A549 (cell line): ENCODE measurements at regions not wholly inside any gene's neighbourhood (a gene's known extent, or its start where the extent isn't known, plus 50 kb on each side); places are given as distances from the start of the nearest gene placed in this dataset.
"Not testable (repeated sequence)": the region's sequence is repeated elsewhere in the genome, so short reads cannot be mapped to it uniquely, and the experiment has no call there.

Experiments
- ATAC-seq, 2 experiments: fragments of 200-7000 bp in 1 of 2; fragments of >200 bp in 1 of 2; cut with Nextera tagmentation in 1 of 2; cut with Tn5 transposase in 1 of 2; 3 replicates each; pipeline versions ENCODE4 v1.8.0 to v1.9.1; 2018 to 2020; ENCODE audit warnings: mild to moderate bottlenecking in 1 of 2, moderate library complexity in 1 of 2
- CTCF ChIA-PET: fragments of 300-600 bp; sonication (Branson Sonifier 250); formaldehyde crosslinking; extraction: SDS; loops from one replicate; lab custom pipeline; 2021; ENCODE audit warnings: antibody characterized with exemption, inconsistent platforms; lab: Yijun Ruan, JAX
- POLR2A ChIA-PET: fragments of 350-600 bp; formaldehyde crosslinking; extraction: SDS; loops from one replicate; lab custom pipeline; 2021; ENCODE audit warnings: antibody characterized with exemption, inconsistent platforms; lab: Yijun Ruan, JAX
- DNase-seq, 2 experiments: peaks; one replicate each; pipeline versions ENCODE4 v3.0.0 to v3.0.0-alpha.2; 2011 to 2016; ENCODE audit warnings: low read depth in 1 of 2, low spot score in 1 of 2
- FAIRE-seq: peaks from 2 replicates; lab custom pipeline; 2011; peaks lifted over from hg19 to GRCh38; lab: Jason Lieb, UNC
- H3K27ac ChIP-seq, 2 experiments: fragments of >200 bp; sonication (Bioruptor Twin); formaldehyde crosslinking; 3 replicates each; pipeline ENCODE4 v1.5.1; 2016 to 2017
- H3K4me1 ChIP-seq: fragments of >200 bp; sonication (Bioruptor Twin); formaldehyde crosslinking; 3 replicates; pipeline ENCODE4 v1.6.1; 2016
- H3K4me2 ChIP-seq: fragments of >200 bp; sonication (Bioruptor Twin); formaldehyde crosslinking; 3 replicates; pipeline ENCODE4 v1.6.1; 2016
- H3K4me3 ChIP-seq: fragments of >200 bp; sonication (Bioruptor Twin); formaldehyde crosslinking; 3 replicates; pipeline ENCODE4 v1.5.1; 2016
- H3K9me3 ChIP-seq: fragments of >200 bp; sonication (Bioruptor Twin); formaldehyde crosslinking; 3 replicates; pipeline ENCODE4 v1.6.1; 2016
- CBX8 ChIP-seq: fragments of 200-600 bp; sonication (generic); IDR thresholded peaks from 2 replicates; pipeline ENCODE4 v1.6.1; 2016
- CEBPB ChIP-seq, 2 experiments: fragments of >200 bp in 1 of 2; sonication (Bioruptor Twin) in 1 of 2; formaldehyde crosslinking in 1 of 2; IDR thresholded peaks; 2 replicates each; pipeline ENCODE4 v1.6.1; 2012 to 2016
- CHD4 ChIP-seq: fragments of 200-600 bp; sonication (generic); IDR thresholded peaks from 2 replicates; pipeline ENCODE4 v1.6.1; 2016; ENCODE audit warnings: antibody characterized with exemption, mild to moderate bottlenecking, borderline replicate concordance
- ESRRA ChIP-seq: fragments of 150-350 bp; IDR thresholded peaks from 2 replicates; pipeline ENCODE4 v1.6.1; 2014; ENCODE audit warnings: mild to moderate bottlenecking, low read length, borderline replicate concordance
- FOSB ChIP-seq: fragments of 250-450 bp; sonication (Bioruptor Pico); IDR thresholded peaks from 2 replicates; pipeline ENCODE4 v1.5.0; 2020; ENCODE audit warnings: mild to moderate bottlenecking, moderate library complexity
- HMGXB4 ChIP-seq: fragments of 250-450 bp; sonication (Bioruptor Pico); IDR thresholded peaks from 2 replicates; pipeline ENCODE4 v1.5.0; 2021; ENCODE audit warnings: mild to moderate bottlenecking, moderate library complexity, borderline replicate concordance
- HOXA7 ChIP-seq: fragments of 250-450 bp; sonication (Bioruptor Pico); IDR thresholded peaks from 2 replicates; pipeline ENCODE4 v1.5.0; 2020; ENCODE audit warnings: mild to moderate bottlenecking, moderate library complexity
- MAFK ChIP-seq: fragments of 450-650 bp; IDR thresholded peaks from 2 replicates; pipeline ENCODE4 v1.6.1; 2014; ENCODE audit not compliant: partially characterized antibody
- MAX ChIP-seq: IDR thresholded peaks from 2 replicates; pipeline ENCODE4 v1.6.1; 2012
- MAZ ChIP-seq: fragments of 150-350 bp; IDR thresholded peaks from 2 replicates; pipeline ENCODE4 v1.6.1; 2014; ENCODE audit warnings: antibody characterized with exemption, low read depth, low read length, borderline replicate concordance
- NPAS2 ChIP-seq: fragments of 250-450 bp; sonication (Bioruptor Pico); IDR thresholded peaks from 2 replicates; pipeline ENCODE4 v1.8.0; 2022; ENCODE audit warnings: mild to moderate bottlenecking, moderate library complexity, borderline replicate concordance
- RARB ChIP-seq: fragments of 250-450 bp; sonication (Bioruptor Pico); IDR thresholded peaks from 2 replicates; pipeline ENCODE4 v1.8.0; 2021; ENCODE audit warnings: mild to moderate bottlenecking, moderate library complexity
- RNF2 ChIP-seq: fragments of 200-600 bp; sonication (generic); IDR thresholded peaks from 2 replicates; pipeline ENCODE4 v1.6.1; 2016; ENCODE audit warnings: low read depth, mild to moderate bottlenecking, antibody characterized with exemption, moderate library complexity, borderline replicate concordance
- SREBF2 ChIP-seq: fragments of 450-650 bp; IDR thresholded peaks from 2 replicates; pipeline ENCODE4 v1.6.1; 2014; ENCODE audit warnings: mild to moderate bottlenecking, moderate library complexity
- TFCP2L1 ChIP-seq: fragments of 250-450 bp; sonication (Bioruptor Pico); IDR thresholded peaks from 2 replicates; pipeline ENCODE4 v1.5.0; 2021; ENCODE audit warnings: mild to moderate bottlenecking
- ZFP36 ChIP-seq: fragments of 450-650 bp; IDR thresholded peaks from 2 replicates; pipeline ENCODE4 v1.6.1; 2014; ENCODE audit warnings: borderline replicate concordance; ENCODE audit not compliant: partially characterized antibody
- WGBS: methylation state at CpG from one replicate; pipeline ENCODE4 v1.1.6; 2017; ENCODE audit errors: missing lambda C conversion rate; 5-methylcytosine and 5-hydroxymethylcytosine counted together

- Histone ChIP-seq H3K27ac (no peak overlapping the region), H3K9me3 (peaks cover 11% of the 10 kb centered on the region; the same call in 2 of the 3 replicates), H3K4me2 (no peak overlapping the region), H3K4me1 (no peaks in the 10 kb centered on the region), H3K4me3 (no peak overlapping the region)
- DNase-seq (no peak), FAIRE-seq (no peak), ATAC-seq (no peak)
- CTCF ChIA-PET, result interaction anchor here (1.7 kb wide), 1 partner anchor 15 kb away, joined by 9 read pairs; no protein-coding TSS in a partner anchor
- POLR2A ChIA-PET, result no interaction called here
- no peak for TF ChIP-seq RARB
- TF ChIP-seq NPAS2 (CRISPR knock-in tag), result no peak
- no peak for TF ChIP-seq TFCP2L1 (CRISPR knock-in tag)
- TF ChIP-seq ESRRA, result no peak
- no peak for TF ChIP-seq CBX8
Observed at GRCh38 chr21:32925098-32925497, 100.6 kb upstream of the OLIG2 start.

- POLR2A ChIA-PET, result no interaction called here
Observed at GRCh38 chr21:32929633-32930038, 96.1 kb upstream of the OLIG2 start.

GRCh38 chr21:32930673-32931072 is 95.1 kb upstream of the OLIG2 start:
- POLR2A ChIA-PET, result no interaction called here
- 56% methylated on average over 8 of the region's 8 CpGs for WGBS
- FAIRE-seq, result no peak

More at GRCh38 chr21:32929633-32930038, 96.1 kb upstream of the OLIG2 start:
- DNase-seq, result no peak
- Histone ChIP-seq H3K4me2 (no peak overlapping the region), H3K9me3 (peaks cover 11% of the 10 kb centered on the region; the same call in 2 of the 3 replicates), H3K4me1 (no peaks in the 10 kb centered on the region), H3K27ac (no peak overlapping the region), H3K4me3 (no peak overlapping the region)
- WGBS, result 39% methylated on average over 2 of the region's 2 CpGs
- ATAC-seq, result no peak
- FAIRE-seq, result no peak
- no peak for TF ChIP-seq HMGXB4 (CRISPR knock-in tag)
- CTCF ChIA-PET, result interaction anchor here (2.9 kb wide), 1 partner anchor 11 kb away, joined by 15 read pairs; no protein-coding TSS in a partner anchor

GRCh38 chr21:32934068-32934467 is 91.7 kb upstream of the OLIG2 start:
- ATAC-seq, H3K4me1 ChIP-seq, FAIRE-seq, H3K4me2 ChIP-seq, H3K27ac ChIP-seq, H3K4me3 ChIP-seq, H3K9me3 ChIP-seq, DNase-seq, POLR2A ChIA-PET: not testable (repeated sequence)
- whole genome bisulfite sequencing, result 76% methylated on average over 14 of the region's 14 CpGs
- CTCF ChIA-PET, result interaction anchor here (0.6 to 1.2 kb wide), 4 partner anchors 17 to 263 kb away, joined by 3 to 5 read pairs (median 3); no protein-coding TSS in a partner anchor

More at GRCh38 chr21:32930673-32931072, 95.1 kb upstream of the OLIG2 start:
- no peak for TF ChIP-seq HOXA7 (CRISPR knock-in tag)
- no peak for TF ChIP-seq FOSB (CRISPR knock-in tag)
- TF ChIP-seq ZFP36, result no peak
- TF ChIP-seq RNF2, result no peak
- TF ChIP-seq MAX, result no peak
- no peak for TF ChIP-seq SREBF2
- TF ChIP-seq MAZ, result no peak
- TF ChIP-seq CEBPB (IDR thresholded peaks at IDR 0.05), result no peak
- no peak for TF ChIP-seq CHD4
- TF ChIP-seq MAFK, result no peak
- ATAC-seq, result no peak
- Histone ChIP-seq H3K4me1 (no peaks in the 10 kb centered on the region), H3K4me2 (no peak overlapping the region), H3K4me3 (no peak overlapping the region), H3K9me3 (peaks cover 3% of the 10 kb centered on the region; the same call in 1 of the 3 replicates), H3K27ac (no peak overlapping the region)
- CTCF ChIA-PET, result interaction anchor here (2.9 kb wide), 1 partner anchor 10 kb away, joined by 15 read pairs; no protein-coding TSS in a partner anchor
- DNase-seq, result no peak
